HG03139 (cell line): ENCODE measurements at regions not wholly inside any gene's neighbourhood (a gene's known extent, or its start where the extent isn't known, plus 50 kb on each side); places are given as distances from the start of the nearest gene placed in this dataset.

Experiments
- ATAC-seq: cut with Tn5 transposase; IDR thresholded peaks from one replicate; pipeline ENCODE4 v1.9.1; 2021; ENCODE audit not compliant: unreplicated experiment

- ATAC-seq = no peak
These were observed 99.2 kb upstream of the RTL1 start for GRCh38 chr14:101002738-101003137.

- no peak for ATAC-seq
These were observed 100.7 kb upstream of the RTL1 start for GRCh38 chr14:101004176-101004575.

- ATAC-seq = no peak
These were observed 101.4 kb upstream of the RTL1 start for GRCh38 chr14:101004954-101005353.

GRCh38 chr14:101005447-101005846 lies 101.9 kb upstream of the RTL1 start:
- no peak for ATAC-seq

- ATAC-seq = no peak
These were observed 102.5 kb upstream of the RTL1 start for GRCh38 chr14:101006008-101006407.

GRCh38 chr14:101007004-101007614 lies 103.6 kb upstream of the RTL1 start:
- ATAC-seq = no peak

GRCh38 chr14:101007765-101008164 lies 104.2 kb upstream of the RTL1 start:
- ATAC-seq = no peak

- ATAC-seq = no peak
These were observed 104.7 kb upstream of the RTL1 start for GRCh38 chr14:101008196-101008595.

- ATAC-seq = no peak
These were observed 105.3 kb upstream of the RTL1 start for GRCh38 chr14:101008631-101009336.

GRCh38 chr14:101009531-101009930 lies 106.0 kb upstream of the RTL1 start:
- ATAC-seq = no peak

GRCh38 chr14:101010293-101010692 lies 106.8 kb upstream of the RTL1 start:
- ATAC-seq = no peak

- no peak for ATAC-seq
These were observed 107.3 kb upstream of the RTL1 start for GRCh38 chr14:101010835-101011234.

- ATAC-seq = no peak
These were observed 113.7 kb upstream of the RTL1 start for GRCh38 chr14:101017209-101017608.

GRCh38 chr14:101017806-101018560 lies 114.5 kb upstream of the RTL1 start:
- no peak for ATAC-seq

- ATAC-seq = no peak
These were observed 115.2 kb upstream of the RTL1 start for GRCh38 chr14:101018561-101019290.

- no peak for ATAC-seq
These were observed 116.0 kb upstream of the RTL1 start for GRCh38 chr14:101019541-101019940.

GRCh38 chr14:101019990-101020710 lies 116.6 kb upstream of the RTL1 start:
- ATAC-seq = no peak

GRCh38 chr14:101020834-101021370 lies 117.4 kb upstream of the RTL1 start:
- ATAC-seq = no peak

- ATAC-seq = no peak
These were observed 118.6 kb upstream of the RTL1 start for GRCh38 chr14:101022121-101022520.

GRCh38 chr14:101022916-101023435 lies 119.5 kb upstream of the RTL1 start:
- no peak for ATAC-seq
